OCI-LY3 (cell line): ENCODE measurements at regions not wholly inside any gene's neighbourhood (a gene's known extent, or its start where the extent isn't known, plus 50 kb on each side); places are given as distances from the start of the nearest gene placed in this dataset.

ENCODE experiments used
- H2AFZ ChIP-seq: fragments of 200-600, 300-600 bp; shearing (Covaris generic); 2 replicates; pipeline ENCODE4 v1.6.0; 2014; ENCODE audit warnings: antibody characterized with exemption, low read depth, low read length
- H3K27ac ChIP-seq: fragments of 200-600, 300-600 bp; sonication (generic); 2 replicates; pipeline ENCODE4 v1.5.1; 2014; ENCODE audit warnings: mild to moderate bottlenecking, low read length, moderate library complexity, mixed read lengths
- H3K27me3 ChIP-seq: fragments of 200-600, 300-600 bp; sonication (generic); 2 replicates; pipeline ENCODE4 v1.6.1; 2014; ENCODE audit warnings: low read depth, low read length, mixed read lengths
- H3K36me3 ChIP-seq: fragments of 200-600, 300-600 bp; sonication (generic); replicated peaks from 2 replicates; pipeline ENCODE3; 2014; ENCODE audit warnings: low read depth, low read length, mixed read lengths
- H3K4me1 ChIP-seq: fragments of 300-600, 200-600 bp; sonication (generic); 2 replicates; pipeline ENCODE4 v1.6.1; 2014; ENCODE audit warnings: low read length, mixed read lengths
- H3K4me2 ChIP-seq: fragments of 200-600, 300-600 bp; sonication (generic); 2 replicates; pipeline ENCODE4 v1.6.1; 2014; ENCODE audit warnings: low read length, mixed read lengths
- H3K4me3 ChIP-seq: fragments of 300-600, 200-600 bp; sonication (generic); 2 replicates; pipeline ENCODE4 v1.5.1; 2014; ENCODE audit warnings: antibody characterized with exemption, mild to moderate bottlenecking, low read length, moderate library complexity
- H3K79me2 ChIP-seq: fragments of 300-600, 200-600 bp; shearing (Covaris generic); 2 replicates; pipeline ENCODE4 v1.6.1; 2014; ENCODE audit warnings: mild to moderate bottlenecking, low read length, mixed read lengths
- H3K9ac ChIP-seq: fragments of 300-600, 200-600 bp; shearing (Covaris generic); 2 replicates; pipeline ENCODE4 v1.6.0; 2014; ENCODE audit warnings: mild to moderate bottlenecking, low read length, moderate library complexity
- H3K9me3 ChIP-seq: fragments of 200-600, 300-600 bp; shearing (Covaris generic); 2 replicates; pipeline ENCODE4 v1.6.1; 2014; ENCODE audit warnings: low read length, mixed read lengths; ENCODE audit not compliant: insufficient read depth
- H4K20me1 ChIP-seq: fragments of 200-600, 300-600 bp; sonication (generic); 2 replicates; pipeline ENCODE4 v1.6.1; 2016; ENCODE audit warnings: low read length, mixed read lengths; ENCODE audit not compliant: insufficient read depth
- EZH2phosphoT487 ChIP-seq: fragments of 200-600 bp; shearing (Covaris generic); IDR thresholded peaks from 2 replicates; pipeline ENCODE4 v1.6.1; 2018; ENCODE audit warnings: antibody characterized with exemption, mixed run types, low read depth
- TF ChIP-seq, protein P1 (sequence below): fragments of 200-600, 300-600 bp; sonication (generic); IDR thresholded peaks from 2 replicates; pipeline ENCODE4 v1.5.1; 2014; ENCODE audit warnings: antibody characterized with exemption, low read length, low read depth

DNA sequence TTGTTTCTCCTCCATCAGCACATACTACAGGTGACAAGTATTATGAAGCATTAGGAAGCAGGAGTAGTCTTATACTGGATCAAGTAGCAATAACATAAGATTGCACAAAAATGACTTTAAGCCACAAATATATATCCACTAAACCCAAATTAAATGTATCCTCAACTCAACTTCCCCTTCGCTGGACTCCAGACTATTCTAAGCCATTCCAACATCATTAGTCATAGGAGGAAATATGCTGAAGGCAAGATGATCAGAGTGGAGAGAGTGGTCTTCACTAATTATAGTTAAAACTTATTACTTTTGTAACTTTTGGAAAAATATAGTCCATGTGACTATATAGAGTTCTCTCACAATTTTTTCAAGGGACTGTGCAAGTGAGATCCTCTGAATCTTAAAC, 390.7 kb upstream of the ZP4 start:
- no peaks in the 10 kb centered on the region for H3K27me3 ChIP-seq
- no peak overlapping the region for H3K4me3 ChIP-seq
- no peaks in the 10 kb centered on the region for H3K4me1 ChIP-seq
- H3K4me2 ChIP-seq = no peak overlapping the region
- H3K79me2 ChIP-seq = no peaks in the 10 kb centered on the region
- TF ChIP-seq, protein P1, sequence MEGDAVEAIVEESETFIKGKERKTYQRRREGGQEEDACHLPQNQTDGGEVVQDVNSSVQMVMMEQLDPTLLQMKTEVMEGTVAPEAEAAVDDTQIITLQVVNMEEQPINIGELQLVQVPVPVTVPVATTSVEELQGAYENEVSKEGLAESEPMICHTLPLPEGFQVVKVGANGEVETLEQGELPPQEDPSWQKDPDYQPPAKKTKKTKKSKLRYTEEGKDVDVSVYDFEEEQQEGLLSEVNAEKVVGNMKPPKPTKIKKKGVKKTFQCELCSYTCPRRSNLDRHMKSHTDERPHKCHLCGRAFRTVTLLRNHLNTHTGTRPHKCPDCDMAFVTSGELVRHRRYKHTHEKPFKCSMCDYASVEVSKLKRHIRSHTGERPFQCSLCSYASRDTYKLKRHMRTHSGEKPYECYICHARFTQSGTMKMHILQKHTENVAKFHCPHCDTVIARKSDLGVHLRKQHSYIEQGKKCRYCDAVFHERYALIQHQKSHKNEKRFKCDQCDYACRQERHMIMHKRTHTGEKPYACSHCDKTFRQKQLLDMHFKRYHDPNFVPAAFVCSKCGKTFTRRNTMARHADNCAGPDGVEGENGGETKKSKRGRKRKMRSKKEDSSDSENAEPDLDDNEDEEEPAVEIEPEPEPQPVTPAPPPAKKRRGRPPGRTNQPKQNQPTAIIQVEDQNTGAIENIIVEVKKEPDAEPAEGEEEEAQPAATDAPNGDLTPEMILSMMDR = no peak
- TF ChIP-seq EZH2phosphoT487 = no peak
- no peaks in the 10 kb centered on the region for H3K9me3 ChIP-seq
- H3K9ac ChIP-seq = no peak overlapping the region
- no peaks in the 10 kb centered on the region for H4K20me1 ChIP-seq
- H2AFZ ChIP-seq = no peak overlapping the region
- no peaks in the 10 kb centered on the region for H3K36me3 ChIP-seq
- H3K27ac ChIP-seq = no peak overlapping the region

DNA sequence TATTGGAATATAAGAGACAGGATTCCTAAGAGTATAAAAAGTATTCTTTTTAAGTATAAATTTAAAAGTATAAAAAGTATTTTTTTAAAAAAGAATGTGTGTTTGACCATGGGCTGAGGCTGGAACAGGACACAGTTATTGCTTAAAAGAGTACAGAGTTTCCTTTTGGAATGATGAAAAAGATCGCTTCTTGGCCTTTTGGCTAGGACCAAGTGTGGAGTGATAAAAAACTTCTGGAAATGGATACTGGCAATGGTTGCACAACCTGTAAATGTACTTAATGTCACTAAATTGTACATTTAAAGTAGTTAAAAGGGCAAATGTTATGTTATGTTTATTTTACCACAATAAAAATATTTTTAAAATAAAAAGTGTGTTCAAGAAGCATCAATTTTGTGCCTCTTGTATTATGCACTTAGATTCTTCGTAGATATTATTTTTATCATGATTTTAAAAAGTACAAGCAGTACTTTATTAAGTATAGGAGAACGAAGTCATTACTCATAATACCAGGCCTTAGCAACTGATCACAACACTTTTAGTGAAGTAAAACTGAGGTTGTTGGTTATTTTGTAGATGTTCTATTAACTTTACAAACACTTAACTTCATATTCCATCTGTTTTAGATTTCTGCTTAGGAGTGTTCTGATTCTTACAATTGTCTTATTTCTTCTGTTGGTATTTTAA, 389.1 kb upstream of the ZP4 start:
- Histone ChIP-seq H3K27ac (no peak overlapping the region), H2AFZ (no peak overlapping the region), H3K9ac (no peak overlapping the region), H3K9me3 (peaks cover 9% of the 10 kb centered on the region; the same call in 1 of the 2 replicates), H4K20me1 (no peaks in the 10 kb centered on the region), H3K4me3 (no peak overlapping the region), H3K36me3 (no peaks in the 10 kb centered on the region), H3K4me1 (no peaks in the 10 kb centered on the region), H3K4me2 (no peak overlapping the region), H3K27me3 (no peaks in the 10 kb centered on the region), H3K79me2 (no peaks in the 10 kb centered on the region)
- TF ChIP-seq, protein P1 = no peak
- no peak for TF ChIP-seq EZH2phosphoT487

DNA sequence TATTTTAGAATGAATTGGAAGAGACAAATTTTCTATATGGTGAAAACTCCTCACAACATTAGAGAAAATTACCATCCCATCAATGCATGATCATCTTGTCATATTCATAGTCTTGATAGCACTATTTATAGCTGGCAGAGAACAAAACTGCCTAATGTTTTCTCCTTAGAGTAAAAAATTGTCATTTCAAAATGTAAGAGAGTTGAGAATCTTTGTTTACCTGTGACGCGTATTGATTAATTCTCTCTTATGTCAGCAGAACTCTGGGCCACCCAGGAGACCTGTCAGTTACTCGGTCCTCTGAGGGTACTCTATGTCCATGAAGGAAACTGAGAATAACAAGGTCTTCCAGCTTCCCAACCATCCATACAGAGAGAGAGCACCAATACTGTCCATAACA, 381.4 kb upstream of the ZP4 start:
- no peaks in the 10 kb centered on the region for H4K20me1 ChIP-seq
- H3K4me3 ChIP-seq = no peak overlapping the region
- H3K27ac ChIP-seq = no peak overlapping the region
- no peak overlapping the region for H2AFZ ChIP-seq
- TF ChIP-seq, protein P1 = no peak
- TF ChIP-seq EZH2phosphoT487 = no peak
- no peaks in the 10 kb centered on the region for H3K27me3 ChIP-seq
- H3K9ac ChIP-seq = no peak overlapping the region
- H3K4me1 ChIP-seq = no peaks in the 10 kb centered on the region
- H3K9me3 ChIP-seq = peaks cover 19% of the 10 kb centered on the region; the same call in 1 of the 2 replicates
- H3K36me3 ChIP-seq = no peaks in the 10 kb centered on the region
- H3K4me2 ChIP-seq = no peak overlapping the region
- H3K79me2 ChIP-seq = no peaks in the 10 kb centered on the region

DNA sequence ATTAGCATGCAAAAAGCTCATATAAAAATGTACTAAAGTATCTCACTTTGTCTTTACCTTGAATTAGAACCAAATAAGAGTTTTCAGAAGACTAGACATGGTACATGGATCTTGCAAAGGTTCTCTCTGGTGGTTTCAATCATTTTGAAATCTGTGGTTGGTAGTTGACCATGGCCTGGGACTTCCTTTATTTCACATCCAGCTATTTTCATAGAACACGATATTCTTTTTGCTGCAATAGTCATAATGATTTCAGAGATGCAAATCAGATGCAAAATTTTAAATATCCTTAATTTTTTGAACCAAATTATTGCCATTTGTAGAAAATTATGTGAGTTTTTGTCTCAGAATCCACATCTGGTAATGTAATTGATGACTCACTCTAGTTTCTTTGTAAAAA, 375.1 kb upstream of the ZP4 start:
- H3K27me3 ChIP-seq = no peaks in the 10 kb centered on the region
- no peaks in the 10 kb centered on the region for H4K20me1 ChIP-seq
- no peaks in the 10 kb centered on the region for H3K36me3 ChIP-seq
- no peak overlapping the region for H3K27ac ChIP-seq
- H3K79me2 ChIP-seq = no peaks in the 10 kb centered on the region
- no peak overlapping the region for H2AFZ ChIP-seq
- no peak overlapping the region for H3K4me2 ChIP-seq
- H3K4me3 ChIP-seq = no peak overlapping the region
- TF ChIP-seq, protein P1 = no peak
- TF ChIP-seq EZH2phosphoT487 = no peak
- H3K9me3 ChIP-seq = no peaks in the 10 kb centered on the region
- no peaks in the 10 kb centered on the region for H3K4me1 ChIP-seq
- no peak overlapping the region for H3K9ac ChIP-seq
